CD4-positive, CD25-positive, alpha-beta regulatory T cell (primary cell): ENCODE measurements at regions not wholly inside any gene's neighbourhood (a gene's known extent, or its start where the extent isn't known, plus 50 kb on each side); places are given as distances from the start of the nearest gene placed in this dataset.

Experiments used
- ATAC-seq, 2 donors: fragments of 150-1000 bp; cut with Tn5 transposase; one replicate each; pipeline ENCODE4 v1.10.0; 2021; ENCODE audit warnings: low read depth in 2 of 2, moderate number of reproducible peaks in 2 of 2, moderate library complexity in 1 of 2
- DNase-seq, 3 donors: peaks; one replicate each; pipeline versions ENCODE4 v3.0.0 to v3.0.0-alpha.2; 2012 to 2022; ENCODE audit warnings: mixed read lengths in 1 of 3
- H3K27ac ChIP-seq: one replicate; pipeline ENCODE4 v1.7.0; 2013; ENCODE audit warnings: mild to moderate bottlenecking, low read length; ENCODE audit not compliant: insufficient read depth, poor library complexity, severe bottlenecking
- H3K27me3 ChIP-seq: one replicate; pipeline ENCODE4 v1.7.0; 2013; ENCODE audit warnings: low read length; ENCODE audit not compliant: control insufficient read depth, insufficient read depth
- H3K36me3 ChIP-seq: one replicate; pipeline ENCODE4 v1.7.0; 2013; ENCODE audit warnings: mild to moderate bottlenecking, low read length, moderate library complexity; ENCODE audit not compliant: control insufficient read depth, insufficient read depth
- H3K4me1 ChIP-seq: 2 replicates; pipeline ENCODE4 v1.7.0; 2013; ENCODE audit warnings: mild to moderate bottlenecking, low read length; ENCODE audit not compliant: insufficient read depth, control insufficient read depth, poor library complexity, severe bottlenecking
- H3K4me3 ChIP-seq: one replicate; pipeline ENCODE4 v1.7.0; 2013; ENCODE audit warnings: low read depth, mild to moderate bottlenecking, low read length, moderate library complexity
- H3K9me3 ChIP-seq, 2 experiments: 1 replicate in 1 of 2; 2 replicates in 1 of 2; pipeline ENCODE4 v1.7.0; 2013; ENCODE audit warnings: low read length in 2 of 2, mild to moderate bottlenecking in 1 of 2, moderate library complexity in 1 of 2; ENCODE audit not compliant: control insufficient read depth in 2 of 2
- H3K27ac Mint-ChIP-seq, 3 donors: one replicate each; pipeline ENCODE4 v1.8.0; 2020 to 2022; ENCODE audit warnings: mild to moderate bottlenecking in 3 of 3, mixed read lengths in 3 of 3, moderate library complexity in 2 of 3
- H3K27me3 Mint-ChIP-seq: one replicate; pipeline ENCODE4 v1.8.0; 2022; ENCODE audit warnings: mild to moderate bottlenecking, mixed read lengths
- H3K36me3 Mint-ChIP-seq: one replicate; pipeline ENCODE4 v1.8.0; 2020; ENCODE audit warnings: mixed read lengths
- H3K4me1 Mint-ChIP-seq, 4 donors: one replicate each; pipeline ENCODE4 v1.8.0; 2020 to 2022; ENCODE audit warnings: mixed read lengths in 4 of 4, mild to moderate bottlenecking in 1 of 4
- H3K4me3 Mint-ChIP-seq, 4 donors: one replicate each; pipeline ENCODE4 v1.8.0; 2020 to 2022; ENCODE audit warnings: mild to moderate bottlenecking in 4 of 4, mixed read lengths in 4 of 4, moderate library complexity in 3 of 4
- H3K9me3 Mint-ChIP-seq, 7 donors: one replicate each; pipeline ENCODE4 v1.8.0; 2020 to 2022; ENCODE audit warnings: mixed read lengths in 7 of 7, mild to moderate bottlenecking in 3 of 7, moderate library complexity in 2 of 7

GRCh38 chrX:104306180-104306579 is 51.4 kb upstream of the ESX1 start:
- DNase-seq = no peak
- H3K36me3 Mint-ChIP-seq = no peaks in the 10 kb centered on the region
- ATAC-seq = no peak
- Histone ChIP-seq H3K4me3 (no peak overlapping the region), H3K27me3 (no peaks in the 10 kb centered on the region), H3K36me3 (no peaks in the 10 kb centered on the region), H3K4me1 (no peaks in the 10 kb centered on the region), H3K9me3 (no peaks in the 10 kb centered on the region), H3K27ac (no peak overlapping the region)
- H3K4me1 Mint-ChIP-seq = no peaks in the 10 kb centered on the region
- no peak overlapping the region for H3K4me3 Mint-ChIP-seq
- no peaks in the 10 kb centered on the region for H3K9me3 Mint-ChIP-seq
- peaks cover 8% of the 10 kb centered on the region for H3K27me3 Mint-ChIP-seq
- no peak overlapping the region for H3K27ac Mint-ChIP-seq
